DND-41 (cell line): ENCODE measurements at regions not wholly inside any gene's neighbourhood (a gene's known extent, or its start where the extent isn't known, plus 50 kb on each side); places are given as distances from the start of the nearest gene placed in this dataset.

Source experiments
- ATAC-seq: fragments of 200-7000 bp; cut with Tn5 transposase; 3 replicates; pipeline ENCODE4 v1.9.1; 2021; ENCODE audit warnings: low read depth; ENCODE audit not compliant: insufficient read depth
- DNase-seq: peaks from one replicate; pipeline ENCODE4 v3.0.0-alpha.2; 2020
- H2AFZ ChIP-seq: 2 replicates; pipeline ENCODE4 v1.6.0; 2012; ENCODE audit warnings: low read depth, low read length
- H3K27ac ChIP-seq: 2 replicates; pipeline ENCODE4 v1.5.1; 2012; ENCODE audit warnings: low read length, inconsistent platforms
- H3K27me3 ChIP-seq: fragments of 200-600 bp; sonication (generic); 2 replicates; pipeline ENCODE4 v1.6.0; 2012; ENCODE audit warnings: low read length, mild to moderate bottlenecking, inconsistent platforms; ENCODE audit not compliant: insufficient read depth, poor library complexity
- H3K36me3 ChIP-seq: 2 replicates; pipeline ENCODE4 v1.5.1; 2012; ENCODE audit warnings: low read length, inconsistent platforms; ENCODE audit not compliant: insufficient read depth
- H3K4me1 ChIP-seq: 2 replicates; pipeline ENCODE4 v1.5.1; 2012; ENCODE audit warnings: mild to moderate bottlenecking, low read length; ENCODE audit not compliant: insufficient read depth
- H3K4me2 ChIP-seq: 2 replicates; pipeline ENCODE4 v1.6.0; 2012; ENCODE audit warnings: mild to moderate bottlenecking, moderate library complexity, low read length, inconsistent platforms; ENCODE audit not compliant: insufficient read depth
- H3K4me3 ChIP-seq, 2 experiments: fragments of 200-600 bp in 1 of 2; shearing (Covaris generic) in 1 of 2; 2 replicates each; pipeline ENCODE4 v1.5.1; 2012 to 2016; ENCODE audit warnings: inconsistent platforms in 2 of 2, low read length in 2 of 2, mild to moderate bottlenecking in 2 of 2, low read depth in 1 of 2, moderate library complexity in 1 of 2
- H3K79me2 ChIP-seq: 2 replicates; pipeline ENCODE4 v1.6.0; 2012; ENCODE audit warnings: low read length, inconsistent platforms; ENCODE audit not compliant: insufficient read depth
- H3K9ac ChIP-seq: 2 replicates; pipeline ENCODE4 v1.6.0; 2012; ENCODE audit warnings: low read depth, mild to moderate bottlenecking, inconsistent platforms, low read length, moderate library complexity
- H3K9me3 ChIP-seq: 2 replicates; pipeline ENCODE4 v1.5.1; 2012; ENCODE audit warnings: low read length, moderate library complexity, mild to moderate bottlenecking, inconsistent platforms; ENCODE audit not compliant: insufficient read depth, severe bottlenecking
- H4K20me1 ChIP-seq: 2 replicates; pipeline ENCODE4 v1.6.0; 2012; ENCODE audit warnings: low read length; ENCODE audit not compliant: insufficient read depth
- CTCF ChIP-seq: IDR thresholded peaks from 2 replicates; pipeline ENCODE4 v1.5.1; 2012; ENCODE audit warnings: borderline replicate concordance, low read length, moderate library complexity, mild to moderate bottlenecking; ENCODE audit not compliant: poor library complexity, severe bottlenecking; ENCODE audit errors: extremely low read depth
- EZH2 ChIP-seq: IDR thresholded peaks from 3 replicates; pipeline ENCODE4 v1.6.1; 2012; ENCODE audit warnings: borderline replicate concordance, low read depth, mild to moderate bottlenecking, moderate library complexity, low read length, inconsistent platforms; ENCODE audit not compliant: severe bottlenecking

GRCh38 chr15:62758126-62758951, 284.2 kb upstream of the TPM1 start:
- Histone ChIP-seq H3K27ac (no peak overlapping the region), H3K4me3 (no peak overlapping the region), H3K4me1 (no peaks in the 10 kb centered on the region), H2AFZ (no peak overlapping the region), H3K4me2 (no peak overlapping the region), H3K27me3 (peaks cover 3% of the 10 kb centered on the region), H3K36me3 (no peaks in the 10 kb centered on the region), H3K79me2 (no peaks in the 10 kb centered on the region), H3K9ac (no peak overlapping the region), H3K9me3 (no peaks in the 10 kb centered on the region), H4K20me1 (no peaks in the 10 kb centered on the region)
- ATAC-seq (no peak), DNase-seq (no peak)
- TF ChIP-seq EZH2 (no peak), CTCF (no peak)

GRCh38 chr15:62758952-62759349, 283.6 kb upstream of the TPM1 start:
- TF ChIP-seq CTCF (no peak), EZH2 (no peak)
- Histone ChIP-seq H3K4me1 (no peaks in the 10 kb centered on the region), H3K9me3 (no peaks in the 10 kb centered on the region), H3K4me2 (no peak overlapping the region), H3K27me3 (peaks cover 3% of the 10 kb centered on the region), H4K20me1 (no peaks in the 10 kb centered on the region), H3K9ac (no peak overlapping the region), H3K79me2 (no peaks in the 10 kb centered on the region), H3K4me3 (no peak overlapping the region), H3K36me3 (no peaks in the 10 kb centered on the region), H2AFZ (no peak overlapping the region), H3K27ac (no peak overlapping the region)
- ATAC-seq: no peak
- DNase-seq: no peak

- TF ChIP-seq EZH2 (no peak), CTCF (no peak)
- H3K36me3 ChIP-seq: no peaks in the 10 kb centered on the region
- no peak overlapping the region for H3K4me3 ChIP-seq
- H4K20me1 ChIP-seq: no peaks in the 10 kb centered on the region
- H3K4me2 ChIP-seq: no peak overlapping the region
- no peaks in the 10 kb centered on the region for H3K79me2 ChIP-seq
- no peak overlapping the region for H3K9ac ChIP-seq
- H3K4me1 ChIP-seq: no peaks in the 10 kb centered on the region
- H2AFZ ChIP-seq: no peak overlapping the region
- no peak for DNase-seq
- H3K9me3 ChIP-seq: no peaks in the 10 kb centered on the region
- H3K27me3 ChIP-seq: peaks cover 3% of the 10 kb centered on the region
- ATAC-seq: no peak
- no peak overlapping the region for H3K27ac ChIP-seq
These were observed 282.0 kb upstream of the TPM1 start for GRCh38 chr15:62760538-62760937.
